Astrocyte (in vitro differentiated cells and primary cell): ENCODE measurements at regions not wholly inside any gene's neighbourhood (a gene's known extent, or its start where the extent isn't known, plus 50 kb on each side); places are given as distances from the start of the nearest gene placed in this dataset.

Experiments used
- CTCF ChIP-seq: IDR thresholded peaks from 2 replicates; pipeline ENCODE4 v1.5.1; 2011; ENCODE audit warnings: low read depth, mild to moderate bottlenecking, inconsistent platforms, low read length, moderate library complexity; ENCODE audit not compliant: insufficient read depth
- EZH2 ChIP-seq: IDR thresholded peaks from 2 replicates; pipeline ENCODE4 v1.6.1; 2012; ENCODE audit warnings: mild to moderate bottlenecking, low read length, inconsistent platforms; ENCODE audit not compliant: insufficient read depth

GRCh38 chr3:152519376-152519775 lies 250.6 kb downstream of the MBNL1 start:
- TF ChIP-seq CTCF (no peak), EZH2 (no peak)
